ENCODE measurements at regions not wholly inside any gene's neighbourhood (a gene's known extent, or its start where the extent isn't known, plus 50 kb on each side); places are given as distances from the start of the nearest gene placed in this dataset.

DNA sequence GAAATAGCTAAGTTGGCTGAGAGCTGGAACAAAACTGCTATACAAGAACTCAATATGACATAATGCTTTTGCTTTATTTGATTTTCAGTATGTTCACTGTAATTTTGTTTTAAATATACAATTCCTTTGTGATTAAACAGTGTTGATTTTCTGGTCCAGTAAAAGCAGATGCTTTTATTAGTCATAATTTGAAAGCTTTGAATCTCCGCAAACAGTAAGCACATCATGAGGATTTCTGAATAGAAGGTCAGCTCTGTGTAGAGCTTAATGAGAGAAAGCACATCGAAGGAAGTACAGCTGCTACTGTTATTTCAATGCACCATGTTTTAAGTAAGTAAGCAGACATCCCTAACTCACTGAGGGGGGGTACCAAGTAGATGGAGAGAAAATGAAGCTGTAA, 701.3 kb upstream of the ACO1 start:
- TF ChIP-seq, protein P1, sequence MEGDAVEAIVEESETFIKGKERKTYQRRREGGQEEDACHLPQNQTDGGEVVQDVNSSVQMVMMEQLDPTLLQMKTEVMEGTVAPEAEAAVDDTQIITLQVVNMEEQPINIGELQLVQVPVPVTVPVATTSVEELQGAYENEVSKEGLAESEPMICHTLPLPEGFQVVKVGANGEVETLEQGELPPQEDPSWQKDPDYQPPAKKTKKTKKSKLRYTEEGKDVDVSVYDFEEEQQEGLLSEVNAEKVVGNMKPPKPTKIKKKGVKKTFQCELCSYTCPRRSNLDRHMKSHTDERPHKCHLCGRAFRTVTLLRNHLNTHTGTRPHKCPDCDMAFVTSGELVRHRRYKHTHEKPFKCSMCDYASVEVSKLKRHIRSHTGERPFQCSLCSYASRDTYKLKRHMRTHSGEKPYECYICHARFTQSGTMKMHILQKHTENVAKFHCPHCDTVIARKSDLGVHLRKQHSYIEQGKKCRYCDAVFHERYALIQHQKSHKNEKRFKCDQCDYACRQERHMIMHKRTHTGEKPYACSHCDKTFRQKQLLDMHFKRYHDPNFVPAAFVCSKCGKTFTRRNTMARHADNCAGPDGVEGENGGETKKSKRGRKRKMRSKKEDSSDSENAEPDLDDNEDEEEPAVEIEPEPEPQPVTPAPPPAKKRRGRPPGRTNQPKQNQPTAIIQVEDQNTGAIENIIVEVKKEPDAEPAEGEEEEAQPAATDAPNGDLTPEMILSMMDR (IDR thresholded peaks at IDR 0.05): no peak
- no peak for TF ChIP-seq EZH2 (IDR thresholded peaks at IDR 0.05)
- no peak for TF ChIP-seq EZH2phosphoT487 (IDR thresholded peaks at IDR 0.05)

All from neural progenitor cell (in vitro differentiated cells).